ENCODE measurements at regions not wholly inside any gene's neighbourhood (a gene's known extent, or its start where the extent isn't known, plus 50 kb on each side); places are given as distances from the start of the nearest gene placed in this dataset.

GRCh38 chr14:34039428-34040047 is 88.7 kb upstream of the EGLN3 start:
- Histone ChIP-seq H3K4me1 (ENCODE audit: low read depth) (peaks cover 11% of the 10 kb centered on the region), H3K36me3 (ENCODE audit: low read depth) (no peaks in the 10 kb centered on the region), H3K9me3 (no peaks in the 10 kb centered on the region), H3K4me3 (no peak overlapping the region)
- TF ChIP-seq, protein P1, sequence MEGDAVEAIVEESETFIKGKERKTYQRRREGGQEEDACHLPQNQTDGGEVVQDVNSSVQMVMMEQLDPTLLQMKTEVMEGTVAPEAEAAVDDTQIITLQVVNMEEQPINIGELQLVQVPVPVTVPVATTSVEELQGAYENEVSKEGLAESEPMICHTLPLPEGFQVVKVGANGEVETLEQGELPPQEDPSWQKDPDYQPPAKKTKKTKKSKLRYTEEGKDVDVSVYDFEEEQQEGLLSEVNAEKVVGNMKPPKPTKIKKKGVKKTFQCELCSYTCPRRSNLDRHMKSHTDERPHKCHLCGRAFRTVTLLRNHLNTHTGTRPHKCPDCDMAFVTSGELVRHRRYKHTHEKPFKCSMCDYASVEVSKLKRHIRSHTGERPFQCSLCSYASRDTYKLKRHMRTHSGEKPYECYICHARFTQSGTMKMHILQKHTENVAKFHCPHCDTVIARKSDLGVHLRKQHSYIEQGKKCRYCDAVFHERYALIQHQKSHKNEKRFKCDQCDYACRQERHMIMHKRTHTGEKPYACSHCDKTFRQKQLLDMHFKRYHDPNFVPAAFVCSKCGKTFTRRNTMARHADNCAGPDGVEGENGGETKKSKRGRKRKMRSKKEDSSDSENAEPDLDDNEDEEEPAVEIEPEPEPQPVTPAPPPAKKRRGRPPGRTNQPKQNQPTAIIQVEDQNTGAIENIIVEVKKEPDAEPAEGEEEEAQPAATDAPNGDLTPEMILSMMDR (IDR thresholded peaks at IDR 0.05): no peak
- intact Hi-C loops (cut with DNase I, micrococcal nuclease): no loop called here
- DNase-seq: no peak
- no peak for ATAC-seq

DNA sequence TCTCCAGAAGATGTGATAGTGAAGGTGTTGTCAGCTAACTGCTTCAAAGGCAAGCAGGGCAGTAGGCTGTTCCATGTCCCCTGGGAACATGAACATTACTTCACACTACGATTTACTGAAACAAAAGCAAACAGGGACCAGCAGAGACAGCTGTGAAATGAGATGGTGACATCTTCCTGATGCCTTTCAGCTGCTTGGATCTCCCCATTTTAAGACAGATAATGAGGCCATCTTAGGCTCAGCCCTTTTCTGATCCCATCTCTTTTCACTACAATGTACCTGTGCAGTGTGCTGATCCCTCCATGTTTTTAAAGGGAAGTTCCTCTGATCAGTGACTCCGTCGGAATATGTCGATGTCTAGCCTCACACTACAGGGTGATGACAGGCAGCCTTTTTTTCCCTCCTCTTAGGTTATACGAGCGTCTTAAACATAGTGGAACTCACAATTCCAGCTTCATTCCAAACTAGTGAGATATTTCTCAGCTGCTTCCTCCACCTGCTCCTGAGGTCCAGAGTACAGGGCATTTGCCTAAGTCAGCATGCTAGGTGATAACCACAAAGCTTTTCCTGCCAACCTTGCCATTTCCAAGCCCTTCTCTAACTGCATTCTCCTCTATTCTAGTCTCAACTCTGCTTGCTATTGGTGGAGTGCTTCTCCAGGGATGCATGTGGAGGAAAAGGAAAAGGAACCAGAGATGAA is 87.6 kb upstream of the EGLN3 start:
- no peak overlapping the region for H3K4me3 ChIP-seq
- intact Hi-C loops (cut with DNase I, micrococcal nuclease): no loop called here
- H3K36me3 ChIP-seq (ENCODE audit: low read depth): no peaks in the 10 kb centered on the region
- TF ChIP-seq, protein P1 (IDR thresholded peaks at IDR 0.05): no peak
- ATAC-seq (peak; percentile 75), DNase-seq (no peak)
- peaks cover 11% of the 10 kb centered on the region for H3K4me1 ChIP-seq (ENCODE audit: low read depth)
- H3K9me3 ChIP-seq: no peaks in the 10 kb centered on the region

- TF ChIP-seq, protein P1 (IDR thresholded peaks at IDR 0.05): no peak
- H3K36me3 ChIP-seq (ENCODE audit: low read depth): no peaks in the 10 kb centered on the region
- ATAC-seq (no peak), DNase-seq (no peak)
- peaks cover 14% of the 10 kb centered on the region for H3K4me1 ChIP-seq (ENCODE audit: low read depth)
- no peak overlapping the region for H3K4me3 ChIP-seq
- intact Hi-C loops (cut with DNase I, micrococcal nuclease): no loop called here
- H3K9me3 ChIP-seq: no peaks in the 10 kb centered on the region
Measured at GRCh38 chr14:34036319-34036766, 85.5 kb upstream of the EGLN3 start.

- H3K4me1 ChIP-seq (ENCODE audit: low read depth): peaks cover 16% of the 10 kb centered on the region
- H3K36me3 ChIP-seq (ENCODE audit: low read depth): no peaks in the 10 kb centered on the region
- TF ChIP-seq, protein P1 (IDR thresholded peaks at IDR 0.05): no peak
- no peak for DNase-seq
- no peak for ATAC-seq
- intact Hi-C loops (cut with DNase I, micrococcal nuclease): no loop called here
- H3K4me3 ChIP-seq: no peak overlapping the region
- H3K9me3 ChIP-seq: no peaks in the 10 kb centered on the region
Measured at GRCh38 chr14:34035934-34036250, 85.0 kb upstream of the EGLN3 start.

DNA sequence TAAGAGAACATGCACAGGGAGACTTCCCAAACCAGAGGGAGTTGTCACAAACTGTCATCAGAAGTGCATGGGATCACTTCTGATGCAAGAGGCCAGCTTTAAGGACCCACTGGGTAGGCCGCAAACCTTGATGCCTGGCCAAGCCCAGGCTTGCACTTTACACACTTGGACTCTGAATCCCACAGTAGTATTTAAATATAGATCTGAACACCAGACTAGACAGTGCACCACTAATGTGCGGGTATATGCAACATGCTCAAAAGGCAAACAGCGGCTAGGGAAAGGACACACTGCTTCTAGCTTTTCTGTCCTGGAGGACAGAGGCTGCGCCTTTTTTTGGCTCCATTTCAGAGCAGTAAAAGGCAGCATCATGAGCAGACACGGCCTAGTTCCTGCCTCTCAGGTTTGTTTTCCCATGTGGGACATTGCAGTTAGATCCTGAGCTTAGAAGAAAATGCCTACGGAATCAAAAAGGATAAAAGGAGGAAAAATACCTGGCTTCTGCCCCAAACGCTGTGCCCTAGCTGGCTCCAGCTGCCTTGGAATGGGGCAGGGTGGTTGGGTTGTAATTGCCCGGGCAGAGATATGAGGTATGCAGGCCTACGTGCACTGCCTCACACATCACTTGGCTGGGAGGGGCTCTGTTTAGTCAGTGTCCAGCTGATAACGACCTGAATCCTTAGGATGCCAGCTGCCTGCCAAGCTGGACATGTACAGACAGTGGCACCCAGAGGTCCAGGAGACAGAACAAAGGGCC is 84.5 kb upstream of the EGLN3 start:
- peak; percentile 75 to 84 (median 82) for DNase-seq
- H3K9me3 ChIP-seq: no peaks in the 10 kb centered on the region
- intact Hi-C loops (cut with DNase I, micrococcal nuclease): no loop called here
- H3K4me3 ChIP-seq: no peak overlapping the region
- peaks cover 18% of the 10 kb centered on the region for H3K4me1 ChIP-seq (ENCODE audit: low read depth)
- H3K36me3 ChIP-seq (ENCODE audit: low read depth): no peaks in the 10 kb centered on the region
- TF ChIP-seq, protein P1 (IDR thresholded peaks at IDR 0.05): no peak
- ATAC-seq: peak; percentile 85
